ENCODE measurements at regions not wholly inside any gene's neighbourhood (a gene's known extent, or its start where the extent isn't known, plus 50 kb on each side); places are given as distances from the start of the nearest gene placed in this dataset.

DNA sequence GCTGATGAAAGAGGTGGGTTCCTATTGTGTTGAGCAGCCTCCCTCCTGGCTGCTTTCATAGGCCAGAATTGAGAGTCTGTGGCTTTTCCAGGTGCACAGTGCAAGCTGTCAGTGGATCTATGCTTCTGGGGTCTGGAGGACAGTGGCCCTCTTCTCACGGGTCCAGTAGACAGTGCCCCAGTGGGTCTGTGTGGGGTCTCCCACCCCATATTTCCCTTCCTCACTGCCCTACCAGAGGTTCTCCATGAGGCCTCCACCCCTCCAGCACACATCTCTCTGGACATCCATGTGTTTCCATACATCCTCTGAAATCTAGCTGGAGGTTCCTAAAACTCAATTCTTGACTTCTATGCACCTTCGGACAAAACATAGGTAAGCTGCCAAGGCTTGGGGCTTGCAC is 201.2 kb downstream of the FAM43A start:
- TF ChIP-seq CTCF (IDR thresholded peaks at IDR 0.05), result no peak
- TF ChIP-seq POLR2A (IDR thresholded peaks at IDR 0.05), result no peak

All from thyroid gland (tissue), 4 donors.